Keratinocyte (primary cell): ENCODE measurements at regions not wholly inside any gene's neighbourhood (a gene's known extent, or its start where the extent isn't known, plus 50 kb on each side); places are given as distances from the start of the nearest gene placed in this dataset.

ENCODE experiments used
- DNase-seq: peaks from one replicate; pipeline ENCODE4 v3.0.0-alpha.2; 2011; ENCODE audit warnings: low read depth, missing footprints, low spot score
- FAIRE-seq: peaks from 2 replicates; lab custom pipeline; 2011; peaks lifted over from hg19 to GRCh38; lab: Jason Lieb, UNC
- H2AFZ ChIP-seq: 2 replicates; pipeline ENCODE4 v1.6.0; 2012; ENCODE audit warnings: low read length, control low read depth, inconsistent platforms; ENCODE audit not compliant: control insufficient read depth
- H3K27ac ChIP-seq: 2 replicates; pipeline ENCODE4 v1.5.1; 2011; ENCODE audit warnings: low read length; ENCODE audit not compliant: control insufficient read depth, insufficient read depth
- H3K27me3 ChIP-seq: 3 replicates; pipeline ENCODE4 v1.6.0; 2011; ENCODE audit warnings: low read length; ENCODE audit not compliant: control insufficient read depth, insufficient read depth; ENCODE audit errors: extremely low read depth
- H3K36me3 ChIP-seq, 2 experiments: 2 replicates in 1 of 2; 3 replicates in 1 of 2; pipeline ENCODE4 v1.5.1; 2011; ENCODE audit warnings: low read length in 2 of 2, mild to moderate bottlenecking in 1 of 2; ENCODE audit not compliant: control insufficient read depth in 2 of 2, insufficient read depth in 2 of 2; ENCODE audit errors: extremely low read depth in 1 of 2
- H3K4me1 ChIP-seq: 3 replicates; pipeline ENCODE4 v1.5.1; 2011; ENCODE audit warnings: low read length; ENCODE audit not compliant: control insufficient read depth, insufficient read depth; ENCODE audit errors: extremely low read depth
- H3K4me2 ChIP-seq: 3 replicates; pipeline ENCODE4 v1.6.0; 2011; ENCODE audit warnings: low read depth, low read length; ENCODE audit not compliant: control insufficient read depth, insufficient read depth; ENCODE audit errors: extremely low read depth
- H3K4me3 ChIP-seq, 3 experiments: fragments of 200-600 bp in 1 of 3; sonication (generic) in 1 of 3; 2 replicates in 2 of 3; 3 replicates in 1 of 3; pipeline ENCODE4 v1.5.1; 2011 to 2016; ENCODE audit warnings: low read length in 3 of 3, mild to moderate bottlenecking in 3 of 3, control low read depth in 2 of 3, inconsistent platforms in 1 of 3, low read depth in 1 of 3, mixed read lengths in 1 of 3, mixed run types in 1 of 3, moderate library complexity in 1 of 3; ENCODE audit not compliant: control insufficient read depth in 2 of 3, insufficient read depth in 2 of 3; ENCODE audit errors: extremely low read depth in 1 of 3
- H3K79me2 ChIP-seq: 2 replicates; pipeline ENCODE4 v1.6.0; 2012; ENCODE audit warnings: low read length; ENCODE audit not compliant: control insufficient read depth, insufficient read depth
- H3K9ac ChIP-seq: 3 replicates; pipeline ENCODE4 v1.6.0; 2011; ENCODE audit warnings: low read length; ENCODE audit not compliant: control insufficient read depth, insufficient read depth; ENCODE audit errors: extremely low read depth
- H3K9me1 ChIP-seq: 3 replicates; pipeline ENCODE4 v1.6.0; 2011; ENCODE audit warnings: low read length; ENCODE audit not compliant: control insufficient read depth, insufficient read depth; ENCODE audit errors: extremely low read depth
- H3K9me3 ChIP-seq: 2 replicates; pipeline ENCODE4 v1.5.1; 2012; ENCODE audit warnings: low read depth, low read length; ENCODE audit not compliant: control insufficient read depth
- H4K20me1 ChIP-seq: 3 replicates; pipeline ENCODE4 v1.6.0; 2011; ENCODE audit warnings: low read length; ENCODE audit not compliant: control insufficient read depth, insufficient read depth; ENCODE audit errors: extremely low read depth
- EZH2 ChIP-seq: IDR thresholded peaks from one replicate; pipeline ENCODE4 v1.6.1; 2012; ENCODE audit warnings: inconsistent platforms, mild to moderate bottlenecking, low read length, moderate library complexity
- dilution Hi-C: fragments of 300-500 bp; cut with MboI; formaldehyde crosslinking; loops from one replicate; pipeline ENCODE4 v1.7.0; 2020; ENCODE audit warnings: low sequenced_read_pairs; ENCODE audit not compliant: extremely low pct_ligation_motif_present
- TF ChIP-seq, protein P1 (sequence below), 3 experiments: IDR thresholded peaks in 1 of 3; conservative IDR thresholded peaks in 1 of 3; optimal IDR thresholded peaks in 1 of 3; 2 replicates in 2 of 3; 3 replicates in 1 of 3; pipeline versions ENCODE3 to v1.5.1; 2011; ENCODE audit warnings: low read length in 3 of 3, mild to moderate bottlenecking in 3 of 3, moderate library complexity in 2 of 3, control low read depth in 1 of 3, inconsistent platforms in 1 of 3; ENCODE audit not compliant: insufficient read depth in 2 of 3; ENCODE audit errors: extremely low read depth in 1 of 3

DNA sequence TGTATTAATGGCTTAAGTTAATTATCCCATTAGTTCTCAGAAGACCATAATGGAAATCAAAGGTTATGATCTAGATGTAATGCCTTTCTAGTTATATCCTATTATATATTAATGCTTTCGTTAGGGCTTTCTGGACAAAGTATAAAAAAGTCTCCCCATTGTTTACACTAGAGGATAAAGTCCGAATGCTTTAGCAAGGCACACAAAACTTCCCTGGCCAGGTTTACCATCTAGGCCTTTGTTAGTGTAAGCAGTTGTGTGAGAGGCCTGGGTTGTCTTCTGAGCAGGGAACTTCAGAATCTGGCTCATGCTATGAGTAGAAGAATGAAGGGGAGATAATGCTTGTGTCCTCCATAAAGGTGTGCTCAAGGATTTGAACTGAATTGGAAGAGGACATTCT, 106.3 kb upstream of the MEIS2 start:
- Histone ChIP-seq H3K9me3 (no peaks in the 10 kb centered on the region), H3K27me3 (no peaks in the 10 kb centered on the region), H3K9ac (no peak overlapping the region), H3K4me2 (no peak overlapping the region), H3K4me1 (no peaks in the 10 kb centered on the region), H3K79me2 (no peaks in the 10 kb centered on the region), H3K4me3 (no peak overlapping the region), H2AFZ (no peak overlapping the region), H3K36me3 (no peaks in the 10 kb centered on the region), H4K20me1 (no peaks in the 10 kb centered on the region), H3K9me1 (no peaks in the 10 kb centered on the region), H3K27ac (no peak overlapping the region)
- FAIRE-seq (no peak), DNase-seq (no peak)
- no peak for TF ChIP-seq EZH2
- TF ChIP-seq, protein P1, sequence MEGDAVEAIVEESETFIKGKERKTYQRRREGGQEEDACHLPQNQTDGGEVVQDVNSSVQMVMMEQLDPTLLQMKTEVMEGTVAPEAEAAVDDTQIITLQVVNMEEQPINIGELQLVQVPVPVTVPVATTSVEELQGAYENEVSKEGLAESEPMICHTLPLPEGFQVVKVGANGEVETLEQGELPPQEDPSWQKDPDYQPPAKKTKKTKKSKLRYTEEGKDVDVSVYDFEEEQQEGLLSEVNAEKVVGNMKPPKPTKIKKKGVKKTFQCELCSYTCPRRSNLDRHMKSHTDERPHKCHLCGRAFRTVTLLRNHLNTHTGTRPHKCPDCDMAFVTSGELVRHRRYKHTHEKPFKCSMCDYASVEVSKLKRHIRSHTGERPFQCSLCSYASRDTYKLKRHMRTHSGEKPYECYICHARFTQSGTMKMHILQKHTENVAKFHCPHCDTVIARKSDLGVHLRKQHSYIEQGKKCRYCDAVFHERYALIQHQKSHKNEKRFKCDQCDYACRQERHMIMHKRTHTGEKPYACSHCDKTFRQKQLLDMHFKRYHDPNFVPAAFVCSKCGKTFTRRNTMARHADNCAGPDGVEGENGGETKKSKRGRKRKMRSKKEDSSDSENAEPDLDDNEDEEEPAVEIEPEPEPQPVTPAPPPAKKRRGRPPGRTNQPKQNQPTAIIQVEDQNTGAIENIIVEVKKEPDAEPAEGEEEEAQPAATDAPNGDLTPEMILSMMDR (optimal IDR thresholded peaks at IDR 0.05 in 1 of 3, IDR thresholded peaks at IDR 0.05 in 1 of 3, conservative IDR thresholded peaks at IDR 0.05 in 1 of 3; ENCODE audit: extremely low read depth in 1 of 3, insufficient read depth in 2 of 3, low read length in 3 of 3): no peak
- dilution Hi-C loops: no loop called here

DNA sequence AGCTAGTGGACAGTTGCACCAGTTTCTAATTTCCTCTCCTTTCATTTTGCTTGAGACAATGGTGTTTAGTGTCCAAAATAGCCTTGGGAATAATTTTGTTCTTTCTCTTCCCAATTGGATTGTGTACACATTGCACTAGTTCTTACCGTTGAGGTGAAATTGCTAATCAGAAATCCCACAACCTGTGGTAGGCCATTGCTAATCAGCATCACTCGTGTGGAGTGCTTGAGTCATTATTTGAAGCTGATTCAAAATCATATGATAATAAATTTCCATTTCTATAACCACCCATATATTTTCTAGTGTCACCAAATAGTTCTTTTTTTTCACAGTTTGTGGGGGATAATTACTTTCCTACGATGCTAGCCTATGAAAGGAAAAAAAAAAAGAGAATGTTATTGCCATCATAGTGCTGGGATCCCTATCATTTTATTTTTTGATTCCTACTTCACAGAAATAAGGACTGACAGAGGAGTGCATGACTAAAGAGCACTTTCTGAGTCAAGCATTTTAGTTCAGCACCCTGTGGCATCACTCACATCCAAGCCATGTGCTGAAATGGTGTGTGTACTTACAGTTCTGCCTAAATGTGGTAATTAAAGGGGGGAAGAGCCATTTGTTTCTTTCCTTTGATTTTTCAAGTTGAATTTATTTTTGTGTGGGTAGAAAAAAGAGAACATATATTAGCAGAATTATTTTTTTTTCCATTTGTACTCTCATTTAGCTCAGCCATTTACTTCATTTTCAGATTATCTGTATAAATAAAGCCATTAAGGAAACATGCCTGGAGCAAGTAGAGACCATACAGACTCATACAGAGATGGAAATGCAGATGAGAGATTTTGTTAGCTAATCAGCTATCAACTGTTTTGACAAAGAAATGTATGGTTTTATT, 108.0 kb upstream of the MEIS2 start:
- no peaks in the 10 kb centered on the region for H3K9me1 ChIP-seq
- no peak for TF ChIP-seq EZH2
- TF ChIP-seq, protein P1 (optimal IDR thresholded peaks at IDR 0.05 in 1 of 3, IDR thresholded peaks at IDR 0.05 in 1 of 3, conservative IDR thresholded peaks at IDR 0.05 in 1 of 3; ENCODE audit: extremely low read depth in 1 of 3, insufficient read depth in 2 of 3, low read length in 3 of 3): no peak
- FAIRE-seq (no peak), DNase-seq (no peak)
- H3K79me2 ChIP-seq: no peaks in the 10 kb centered on the region
- H3K4me1 ChIP-seq: no peaks in the 10 kb centered on the region
- H3K27me3 ChIP-seq: no peaks in the 10 kb centered on the region
- H3K27ac ChIP-seq: no peak overlapping the region
- H3K4me3 ChIP-seq: no peak overlapping the region
- no peaks in the 10 kb centered on the region for H4K20me1 ChIP-seq
- H3K9ac ChIP-seq: no peak overlapping the region
- no peak overlapping the region for H3K4me2 ChIP-seq
- no peaks in the 10 kb centered on the region for H3K9me3 ChIP-seq
- dilution Hi-C loops: no loop called here
- no peak overlapping the region for H2AFZ ChIP-seq
- H3K36me3 ChIP-seq: no peaks in the 10 kb centered on the region
